CD14-positive monocyte (primary cell): ENCODE measurements at regions not wholly inside any gene's neighbourhood (a gene's known extent, or its start where the extent isn't known, plus 50 kb on each side); places are given as distances from the start of the nearest gene placed in this dataset.

Source experiments
- DNase-seq, 3 donors: peaks; one replicate each; pipeline ENCODE4 v3.0.0-alpha.2; 2011 to 2022
- H2AFZ ChIP-seq: 2 replicates; pipeline ENCODE4 v1.6.0; 2012; ENCODE audit warnings: mild to moderate bottlenecking, low read depth, low read length, inconsistent platforms; ENCODE audit not compliant: insufficient read depth, poor library complexity, severe bottlenecking
- H3K27ac ChIP-seq, 2 donors: 1 replicate in 1 of 2; 2 replicates in 1 of 2; pipeline ENCODE4 v1.5.1; 2012 to 2013; ENCODE audit warnings: low read length in 2 of 2, control low read depth in 1 of 2, inconsistent platforms in 1 of 2, low read depth in 1 of 2, mild to moderate bottlenecking in 1 of 2
- H3K27me3 ChIP-seq, 2 donors: one replicate each; pipeline versions ENCODE4 v1.6.0 to v1.6.1; 2011 to 2013; ENCODE audit warnings: low read length in 2 of 2; ENCODE audit not compliant: control insufficient read depth in 2 of 2, insufficient read depth in 2 of 2
- H3K36me3 ChIP-seq, 2 donors: replicated peaks in 1 of 2; 1 replicate in 1 of 2; 2 replicates in 1 of 2; pipeline versions ENCODE4 v1.5.1 to v1.6.1; 2012 to 2013; ENCODE audit warnings: low read length in 2 of 2, control low read depth in 1 of 2, inconsistent platforms in 1 of 2, mild to moderate bottlenecking in 1 of 2; ENCODE audit not compliant: insufficient read depth in 2 of 2, control insufficient read depth in 1 of 2
- H3K4me1 ChIP-seq, 2 donors: 1 replicate in 1 of 2; 2 replicates in 1 of 2; pipeline versions ENCODE4 v1.5.1 to v1.6.1; 2012 to 2013; ENCODE audit warnings: low read length in 2 of 2, control low read depth in 1 of 2, inconsistent platforms in 1 of 2, mild to moderate bottlenecking in 1 of 2, moderate library complexity in 1 of 2; ENCODE audit not compliant: insufficient read depth in 2 of 2, control insufficient read depth in 1 of 2
- H3K4me2 ChIP-seq: replicated peaks from 2 replicates; pipeline ENCODE3; 2012; ENCODE audit warnings: low read length, moderate library complexity, mild to moderate bottlenecking; ENCODE audit not compliant: poor library complexity, severe bottlenecking; ENCODE audit errors: extremely low read depth
- H3K4me3 ChIP-seq, 3 experiments: fragments of 200-600 bp in 1 of 3; sonication (generic) in 1 of 3; replicated peaks in 1 of 3; 1 replicate in 2 of 3; 2 replicates in 1 of 3; pipeline ENCODE4 v1.5.1; 2011 to 2013; ENCODE audit warnings: low read length in 3 of 3, mild to moderate bottlenecking in 3 of 3, control low read depth in 2 of 3, low read depth in 2 of 3, inconsistent platforms in 1 of 3, moderate library complexity in 1 of 3
- H3K79me2 ChIP-seq: 2 replicates; pipeline ENCODE4 v1.6.0; 2012; ENCODE audit warnings: mild to moderate bottlenecking, control low read depth, inconsistent platforms, low read length, moderate library complexity; ENCODE audit not compliant: insufficient read depth
- H3K9ac ChIP-seq: 2 replicates; pipeline ENCODE4 v1.6.0; 2017; ENCODE audit warnings: low read length, mild to moderate bottlenecking; ENCODE audit not compliant: insufficient read depth, poor library complexity, severe bottlenecking
- H3K9me3 ChIP-seq, 2 donors: replicated peaks in 1 of 2; 1 replicate in 1 of 2; 2 replicates in 1 of 2; pipeline versions ENCODE4 v1.5.1 to v1.6.1; 2012 to 2013; ENCODE audit warnings: low read length in 2 of 2, control low read depth in 1 of 2; ENCODE audit not compliant: control insufficient read depth in 1 of 2, insufficient read depth in 1 of 2
- H4K20me1 ChIP-seq: 2 replicates; pipeline ENCODE4 v1.6.0; 2012; ENCODE audit warnings: mild to moderate bottlenecking, low read length, control low read depth, moderate library complexity; ENCODE audit not compliant: insufficient read depth
- H3K27ac Mint-ChIP-seq, 7 donors: one replicate each; pipeline ENCODE4 v1.8.0; 2020; ENCODE audit warnings: mild to moderate bottlenecking in 7 of 7, mixed read lengths in 7 of 7, moderate library complexity in 6 of 7, inconsistent platforms in 2 of 7
- H3K27me3 Mint-ChIP-seq, 3 donors: one replicate each; pipeline ENCODE4 v1.8.0; 2021 to 2022; ENCODE audit warnings: low read depth in 3 of 3, mild to moderate bottlenecking in 3 of 3, mixed read lengths in 3 of 3, moderate library complexity in 3 of 3, inconsistent platforms in 1 of 3
- H3K36me3 Mint-ChIP-seq, 2 donors: one replicate each; pipeline ENCODE4 v1.8.0; 2020; ENCODE audit warnings: mixed read lengths in 2 of 2, inconsistent platforms in 1 of 2, mild to moderate bottlenecking in 1 of 2
- H3K4me1 Mint-ChIP-seq: one replicate; pipeline ENCODE4 v1.8.0; 2020; ENCODE audit warnings: mild to moderate bottlenecking, mixed read lengths
- H3K4me3 Mint-ChIP-seq, 2 donors: one replicate each; pipeline ENCODE4 v1.8.0; 2020; ENCODE audit warnings: mild to moderate bottlenecking in 2 of 2, mixed read lengths in 2 of 2, moderate library complexity in 1 of 2
- H3K9me3 Mint-ChIP-seq, 7 donors: one replicate each; pipeline ENCODE4 v1.8.0; 2020 to 2022; ENCODE audit warnings: mixed read lengths in 7 of 7, mild to moderate bottlenecking in 6 of 7, moderate library complexity in 6 of 7, inconsistent platforms in 2 of 7
- CTCF ChIP-seq: fragments of 200-600 bp; IDR thresholded peaks from one replicate; pipeline ENCODE4 v1.8.0; 2022; ENCODE audit warnings: antibody characterized with exemption, mild to moderate bottlenecking
- WGBS: methylation state at CpG from one replicate; pipeline ENCODE4 v1.1.5; 2013; ENCODE audit warnings: missing lambda C conversion rate; ENCODE audit not compliant: insufficient coverage; 5-methylcytosine and 5-hydroxymethylcytosine counted together
- intact Hi-C, 2 donors: fragments of 100-400 bp; cut with micrococcal nuclease; formaldehyde crosslinking; loops; one replicate each; pipeline versions ENCODE4 v1.15.0 to v1.15.1; 2023

- Mint-ChIP-seq H3K4me1 (peaks cover 3% of the 10 kb centered on the region), H3K4me3 (no peak overlapping the region), H3K9me3 (peaks cover 0 to 3% (median 0%) of the 10 kb centered on the region in 7 donors), H3K27ac (no peak overlapping the region), H3K27me3 (peaks cover 3 to 12% (median 9%) of the 10 kb centered on the region in 3 donors), H3K36me3 (no peaks in the 10 kb centered on the region)
- Histone ChIP-seq H3K79me2 (no peaks in the 10 kb centered on the region), H3K36me3 (no peaks in the 10 kb centered on the region), H3K9me3 (no peaks in the 10 kb centered on the region), H3K4me2 (no peak overlapping the region), H3K27me3 (no peaks in the 10 kb centered on the region), H4K20me1 (no peaks in the 10 kb centered on the region), H3K4me3 (no peak overlapping the region), H3K27ac (no peak overlapping the region), H2AFZ (no peak overlapping the region), H3K4me1 (no peaks in the 10 kb centered on the region), H3K9ac (no peak overlapping the region)
- 94% methylated on average over 2 of the region's 5 CpGs for WGBS
- no peak for DNase-seq
- TF ChIP-seq CTCF: no peak
- intact Hi-C loops: no loop called here
Observed at GRCh38 chr9:109934136-109934856, 154.3 kb downstream of the PALM2AKAP2 start.

- Histone ChIP-seq H3K4me1 (no peaks in the 10 kb centered on the region), H3K27ac (no peak overlapping the region), H3K36me3 (no peaks in the 10 kb centered on the region), H3K4me2 (no peak overlapping the region), H3K9me3 (no peaks in the 10 kb centered on the region), H3K9ac (no peak overlapping the region), H4K20me1 (no peaks in the 10 kb centered on the region), H3K4me3 (no peak overlapping the region), H3K27me3 (no peaks in the 10 kb centered on the region), H3K79me2 (no peaks in the 10 kb centered on the region), H2AFZ (no peak overlapping the region)
- Mint-ChIP-seq H3K36me3 (no peaks in the 10 kb centered on the region), H3K4me1 (peaks cover 3% of the 10 kb centered on the region), H3K27ac (no peak overlapping the region), H3K9me3 (peaks cover 0 to 3% (median 0%) of the 10 kb centered on the region in 7 donors), H3K27me3 (peaks cover 3 to 11% (median 8%) of the 10 kb centered on the region in 3 donors), H3K4me3 (no peak overlapping the region)
- no CpG with 5 or more reads among the region's 4 CpGs for WGBS
- intact Hi-C loops: no loop called here
- DNase-seq: no peak
- TF ChIP-seq CTCF: no peak
Observed at GRCh38 chr9:109934857-109935215, 154.8 kb downstream of the PALM2AKAP2 start.
